K562 (cell line): ENCODE measurements at regions not wholly inside any gene's neighbourhood (a gene's known extent, or its start where the extent isn't known, plus 50 kb on each side); places are given as distances from the start of the nearest gene placed in this dataset.
A peak's percentile ranks its signal among the peaks of the same experiment; 100 is the strongest.

Source experiments
- ATAC-seq: fragments of 200-7000 bp; cut with Tn5 transposase; 3 replicates; pipeline ENCODE4 v1.9.1; 2020; ENCODE audit warnings: moderate library complexity
- BruUV-seq: library from RNA; stranded (reverse); fragments of 400-500 nt; replicated peaks from 2 replicates; lab custom pipeline; 2021; lab: Mats Ljungman, UMichigan
- CTCF ChIA-PET: fragments of 300-600 bp; formaldehyde crosslinking; extraction: SDS; loops from one replicate; lab custom pipeline; 2021; ENCODE audit warnings: low intra/inter-chr PET ratio; lab: Yijun Ruan, JAX
- POLR2A ChIA-PET: fragments of 300-600, 350-650 bp; sonication (Branson Sonifier 250); formaldehyde crosslinking; extraction: SDS; loops from one replicate; lab custom pipeline; 2021; ENCODE audit warnings: antibody characterized with exemption, inconsistent platforms; lab: Yijun Ruan, JAX
- DNase-seq, 4 experiments: peaks; one replicate each; pipeline versions ENCODE4 v3.0.0 to v3.0.0-alpha.2; 2011 to 2018; ENCODE audit warnings: low spot score in 3 of 4, mixed read lengths in 3 of 4; ENCODE audit errors: extremely low read depth in 1 of 4
- FAIRE-seq: peaks from 2 replicates; lab custom pipeline; 2011; peaks lifted over from hg19 to GRCh38; lab: Jason Lieb, UNC
- H2AFZ ChIP-seq: 2 replicates; pipeline ENCODE4 v1.6.0; 2011; ENCODE audit warnings: low read depth, low read length, control low read depth, inconsistent platforms
- H3K27ac ChIP-seq: fragments of 200-600 bp; 3 replicates; pipeline ENCODE4 v1.8.0; 2011; ENCODE audit warnings: low read depth, mild to moderate bottlenecking, control low read depth, inconsistent platforms, low read length, moderate library complexity, mixed read lengths; ENCODE audit errors: extremely low read depth
- H3K27me3 ChIP-seq, 2 experiments: fragments of 300-600 bp in 1 of 2; 2 replicates in 1 of 2; 3 replicates in 1 of 2; pipeline versions ENCODE4 v1.6.0 to v1.8.0; 2011; ENCODE audit warnings: inconsistent platforms in 2 of 2, low read length in 2 of 2, mild to moderate bottlenecking in 1 of 2, mixed read lengths in 1 of 2, moderate library complexity in 1 of 2; ENCODE audit not compliant: control insufficient read depth in 2 of 2, insufficient read depth in 2 of 2
- H3K36me3 ChIP-seq: fragments of 300-600 bp; 3 replicates; pipeline ENCODE4 v1.8.0; 2011; ENCODE audit warnings: mild to moderate bottlenecking, low read length, inconsistent platforms; ENCODE audit not compliant: control insufficient read depth, insufficient read depth
- H3K4me1 ChIP-seq, 2 experiments: fragments of 200-600 bp in 1 of 2; replicated peaks in 1 of 2; 2 replicates in 1 of 2; 3 replicates in 1 of 2; pipeline versions ENCODE4 v1.5.1 to v1.8.0; 2011; ENCODE audit warnings: inconsistent platforms in 2 of 2, low read length in 2 of 2, mild to moderate bottlenecking in 1 of 2, mixed read lengths in 1 of 2, moderate library complexity in 1 of 2; ENCODE audit not compliant: control insufficient read depth in 2 of 2, insufficient read depth in 2 of 2
- H3K4me2 ChIP-seq: 2 replicates; pipeline ENCODE4 v1.6.1; 2011; ENCODE audit warnings: low read length, control low read depth, inconsistent platforms, mixed read lengths; ENCODE audit not compliant: insufficient read depth
- H3K4me3 ChIP-seq: fragments of 200-600 bp; sonication (generic), shearing (Covaris generic); 2 replicates; pipeline ENCODE4 v1.5.1; 2016; ENCODE audit warnings: control low read depth, inconsistent platforms
- H3K79me2 ChIP-seq: fragments of 200-600 bp; 3 replicates; pipeline ENCODE4 v1.8.0; 2011; ENCODE audit warnings: low read length, inconsistent platforms; ENCODE audit not compliant: control insufficient read depth, insufficient read depth
- H3K9ac ChIP-seq, 2 experiments: 2 replicates each; pipeline versions ENCODE4 v1.6.0 to v1.6.1; 2011; ENCODE audit warnings: low read depth in 2 of 2, low read length in 2 of 2, control low read depth in 1 of 2, inconsistent platforms in 1 of 2, mild to moderate bottlenecking in 1 of 2, mixed read lengths in 1 of 2; ENCODE audit not compliant: insufficient read depth in 1 of 2
- H3K9me1 ChIP-seq: one replicate; pipeline ENCODE4 v1.6.0; 2011; ENCODE audit warnings: inconsistent platforms, mild to moderate bottlenecking, low read length, moderate library complexity; ENCODE audit not compliant: control insufficient read depth, insufficient read depth
- H3K9me3 ChIP-seq: replicated peaks from 2 replicates; pipeline ENCODE4 v1.5.1; 2011; ENCODE audit warnings: low read depth, low read length, inconsistent platforms; ENCODE audit not compliant: control insufficient read depth, insufficient read depth
- H4K20me1 ChIP-seq: replicated peaks from 2 replicates; pipeline ENCODE4 v1.6.1; 2011; ENCODE audit warnings: low read length, inconsistent platforms, mixed read lengths; ENCODE audit not compliant: control insufficient read depth, insufficient read depth
- BRF1 ChIP-seq: IDR thresholded peaks from 3 replicates; pipeline ENCODE4 v1.6.1; 2011; ENCODE audit warnings: borderline replicate concordance, mild to moderate bottlenecking; ENCODE audit not compliant: insufficient read length; ENCODE audit errors: extremely low read depth
- C11orf30 ChIP-seq: fragments of 450-650 bp; IDR thresholded peaks from 2 replicates; pipeline ENCODE4 v1.6.1; 2016; ENCODE audit warnings: low read depth, mild to moderate bottlenecking
- CEBPB ChIP-seq: fragments of 450-650 bp; IDR thresholded peaks from 2 replicates; pipeline ENCODE4 v1.6.1; 2016; ENCODE audit warnings: missing genetic modification characterization, missing compliant biosample characterization
- DEAF1 ChIP-seq: fragments of 450-650 bp; formaldehyde crosslinking; IDR thresholded peaks from 2 replicates; pipeline ENCODE4 v1.4.0; 2020; ENCODE audit warnings: mild to moderate bottlenecking, moderate library complexity
- FUS ChIP-seq: fragments of 200-400 bp; formaldehyde crosslinking; optimal IDR thresholded peaks from 2 replicates; pipeline ENCODE3; 2017; ENCODE audit warnings: low read depth, low read length
- MAFG ChIP-seq: fragments of 450-650 bp; conservative IDR thresholded peaks from 2 replicates; pipeline ENCODE4 v1.6.1; 2016; ENCODE audit warnings: missing genetic modification characterization, missing compliant biosample characterization
- MAFK ChIP-seq: IDR thresholded peaks from 2 replicates; pipeline ENCODE4 v1.6.1; 2011; ENCODE audit warnings: low read length, improper control_type of control experiment
- NCOA6 ChIP-seq: fragments of 450-650 bp; IDR thresholded peaks from 2 replicates; pipeline ENCODE4 v1.6.1; 2017; ENCODE audit warnings: mild to moderate bottlenecking
- PBX2 ChIP-seq, 2 experiments: IDR thresholded peaks in 1 of 2; conservative IDR thresholded peaks in 1 of 2; 2 replicates each; pipeline ENCODE4 v1.6.1; 2016; ENCODE audit warnings: low read depth in 2 of 2, mild to moderate bottlenecking in 1 of 2, missing compliant biosample characterization in 1 of 2, missing genetic modification characterization in 1 of 2, moderate library complexity in 1 of 2
- RBM25 ChIP-seq: fragments of 200-400 bp; formaldehyde crosslinking; IDR thresholded peaks from 2 replicates; pipeline ENCODE4 v1.6.1; 2018; ENCODE audit warnings: low read length, low read depth, moderate library complexity; ENCODE audit not compliant: severe bottlenecking
- RBM34 ChIP-seq: fragments of 200-400 bp; formaldehyde crosslinking; IDR thresholded peaks from 2 replicates; pipeline ENCODE4 v1.6.1; 2018; ENCODE audit warnings: low read length, borderline replicate concordance; ENCODE audit not compliant: insufficient read depth
- ZNF217 ChIP-seq: sonication (generic); formaldehyde crosslinking; IDR thresholded peaks from 2 replicates; pipeline ENCODE4 v1.8.0; 2022; ENCODE audit warnings: mild to moderate bottlenecking, missing genetic modification reagents
- ZNF316 ChIP-seq: fragments of 450-650 bp; IDR thresholded peaks from 2 replicates; pipeline ENCODE4 v1.6.1; 2016
- ZNF384 ChIP-seq: IDR thresholded peaks from 2 replicates; pipeline ENCODE4 v1.6.1; 2012; ENCODE audit warnings: low read depth, low read length, improper control_type of control experiment
- WGBS: fragments of 100-300 bp; shearing (Covaris generic); methylation state at CpG from one replicate; pipeline ENCODE4 v1.1.6; 2016; ENCODE audit warnings: low coverage, mixed read lengths; ENCODE audit not compliant: insufficient coverage; ENCODE audit errors: missing lambda C conversion rate; 5-methylcytosine and 5-hydroxymethylcytosine counted together
- in situ Hi-C: fragments of 300-500 bp; cut with MboI; formaldehyde crosslinking; loops from 4 replicates; pipeline ENCODE4 v1.15.0; 2018; ENCODE audit warnings: inconsistent platforms, mixed read lengths
- intact Hi-C: fragments of 100-400 bp; cut with micrococcal nuclease; formaldehyde crosslinking; loops from 2 replicates; pipeline ENCODE4 v1.14.2; 2022

DNA sequence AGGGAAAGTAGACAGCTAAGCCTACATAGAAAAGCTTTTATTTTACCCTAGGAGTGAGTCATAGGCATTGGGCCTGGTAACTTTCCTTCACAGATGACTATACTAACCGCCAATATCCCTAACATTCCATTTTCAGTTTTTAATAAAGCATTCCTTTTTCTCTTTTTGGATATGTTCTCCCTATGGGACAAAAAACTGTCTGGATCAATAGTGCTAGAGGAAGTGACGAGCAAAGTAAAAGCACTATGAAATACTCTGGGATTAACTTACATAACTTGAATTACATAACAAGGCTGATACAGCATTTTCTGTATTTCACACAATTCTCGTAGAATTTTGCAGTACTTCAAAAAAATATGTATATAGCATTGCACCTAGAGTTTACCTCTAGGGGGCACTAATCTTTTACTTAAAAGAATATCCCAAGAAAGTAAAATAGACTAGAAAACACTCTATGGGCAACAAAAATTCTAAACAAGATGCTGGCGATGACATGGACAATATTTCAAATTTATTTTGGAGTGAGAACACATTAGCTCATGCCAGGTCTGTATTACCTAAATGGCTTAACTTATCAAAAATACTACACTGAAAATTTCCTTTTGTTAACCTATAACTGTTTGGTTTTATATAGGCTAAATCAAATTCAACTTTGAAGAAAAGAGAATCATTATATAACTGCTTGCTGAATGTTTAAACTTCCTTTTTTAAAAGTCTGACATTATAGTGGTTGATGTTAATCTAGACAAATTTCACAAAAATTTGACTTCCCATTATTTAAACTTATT is 66.3 kb upstream of the DST start:
- Histone ChIP-seq H3K9me1 (no peaks in the 10 kb centered on the region), H4K20me1 (no peaks in the 10 kb centered on the region), H3K4me1 (no peaks in the 10 kb centered on the region), H3K27me3 (no peaks in the 10 kb centered on the region), H3K4me3 (no peak overlapping the region), H3K9me3 (no peaks in the 10 kb centered on the region), H3K27ac (no peak overlapping the region), H2AFZ (no peak overlapping the region), H3K79me2 (no peaks in the 10 kb centered on the region), H3K36me3 (no peaks in the 10 kb centered on the region), H3K4me2 (no peak overlapping the region), H3K9ac (no peak overlapping the region)
- intact Hi-C loops: loop anchor here (5.0 kb wide), 1 partner anchor 143 kb away; no protein-coding TSS in a partner anchor
- no peak for FAIRE-seq
- whole genome bisulfite sequencing: 7% methylated on average over 4 of the region's 4 CpGs
- peak; percentile 8 to 45 (median 24) for DNase-seq
- no TSS peak for BruUV-seq
- peak; percentile 78 for ATAC-seq
- POLR2A ChIA-PET: no interaction called here
- CTCF ChIA-PET: interaction anchor here (0.5 kb wide), 1 partner anchor 155 kb away, joined by 3 read pairs; no protein-coding TSS in a partner anchor
- in situ Hi-C loops: no loop called here
- peak; percentile 95 for TF ChIP-seq RBM25
- no peak for TF ChIP-seq BRF1
- peak; percentile 92 for TF ChIP-seq ZNF316
- TF ChIP-seq PBX2 (CRISPR knock-in tag; IDR thresholded peaks at IDR 0.05; ENCODE audit: low read depth): no peak
- TF ChIP-seq PBX2 (tag; conservative IDR thresholded peaks at IDR 0.05; ENCODE audit: low read depth): no peak
- no peak for TF ChIP-seq NCOA6
- TF ChIP-seq MAFK: peak; percentile 38; the same call in 1 of the 2 replicates
- no peak for TF ChIP-seq FUS
- TF ChIP-seq CEBPB (tag): peak; percentile 58; the same call in 1 of the 2 replicates
- peak; percentile 80 for TF ChIP-seq MAFG (tag)
- no peak for TF ChIP-seq RBM34
- peak; percentile 80 for TF ChIP-seq C11orf30
- no peak for TF ChIP-seq ZNF217 (CRISPR knock-in tag)
- peak; percentile 18; the same call in 1 of the 2 replicates for TF ChIP-seq ZNF384
- peak; percentile 31; the same call in 1 of the 2 replicates for TF ChIP-seq DEAF1 (CRISPR knock-in tag)
